HL-60 (cell line): ENCODE measurements at regions not wholly inside any gene's neighbourhood (a gene's known extent, or its start where the extent isn't known, plus 50 kb on each side); places are given as distances from the start of the nearest gene placed in this dataset.

Source experiments
- GABPA ChIP-seq: IDR thresholded peaks from 2 replicates; pipeline ENCODE4 v1.6.1; 2012; ENCODE audit warnings: low read depth
- POLR2AphosphoS5 ChIP-seq: IDR thresholded peaks from 2 replicates; pipeline ENCODE4 v1.6.1; 2012; ENCODE audit warnings: low read depth
- TF ChIP-seq, protein P1 (sequence below): IDR thresholded peaks from one replicate; pipeline ENCODE4 v1.5.1; 2011; ENCODE audit warnings: low read length, control low read depth, inconsistent platforms; ENCODE audit not compliant: insufficient read depth
- TF ChIP-seq, protein P2 (sequence below): IDR thresholded peaks from 2 replicates; pipeline ENCODE4 v1.6.1; 2012; ENCODE audit warnings: low read depth; ENCODE audit not compliant: insufficient replicate concordance

DNA sequence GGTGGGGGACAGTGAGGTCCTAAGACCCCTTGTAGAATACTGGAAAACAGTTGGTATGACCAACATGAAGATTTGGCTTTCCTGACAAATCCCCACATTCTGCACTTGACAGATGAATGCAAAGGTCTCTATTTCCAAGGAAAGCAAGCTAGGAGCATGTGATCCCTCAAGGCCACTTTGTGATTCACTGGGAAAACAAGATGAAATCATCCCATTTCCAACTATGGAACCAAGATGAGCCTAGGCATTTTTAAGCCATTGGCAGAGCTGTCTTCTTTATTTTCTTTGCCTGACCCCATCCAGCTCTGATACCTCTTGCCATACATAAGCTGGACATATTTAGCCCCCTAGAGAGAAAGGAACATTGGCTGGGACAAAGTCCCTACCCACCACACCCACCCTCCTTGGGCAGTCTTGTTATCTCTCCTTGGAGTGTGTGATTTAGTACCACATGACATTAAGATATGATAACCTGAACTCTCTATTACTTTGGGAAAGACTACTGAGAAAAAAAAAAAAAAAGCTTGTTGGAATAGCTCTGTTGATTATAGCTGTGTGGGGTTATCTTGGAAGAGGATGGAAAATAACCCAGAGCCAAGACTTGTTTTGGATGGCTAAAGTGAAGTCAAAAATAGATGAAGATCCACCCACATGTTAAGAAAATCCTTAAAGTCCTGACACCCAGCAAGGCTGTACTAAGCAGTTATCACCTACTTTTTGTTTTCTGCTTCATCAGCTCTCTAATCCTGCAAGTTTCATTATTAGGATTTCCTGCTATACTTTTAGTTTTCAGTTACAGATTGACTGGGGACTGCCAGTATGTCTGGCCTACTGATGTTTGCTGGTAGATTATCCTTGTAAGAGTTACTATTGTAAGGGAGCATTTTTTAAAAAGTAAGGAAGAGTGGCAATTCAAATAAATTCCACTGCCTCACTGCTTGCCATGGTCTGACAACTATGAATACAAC is 90.1 kb upstream of the PREP start:
- TF ChIP-seq, protein P1, sequence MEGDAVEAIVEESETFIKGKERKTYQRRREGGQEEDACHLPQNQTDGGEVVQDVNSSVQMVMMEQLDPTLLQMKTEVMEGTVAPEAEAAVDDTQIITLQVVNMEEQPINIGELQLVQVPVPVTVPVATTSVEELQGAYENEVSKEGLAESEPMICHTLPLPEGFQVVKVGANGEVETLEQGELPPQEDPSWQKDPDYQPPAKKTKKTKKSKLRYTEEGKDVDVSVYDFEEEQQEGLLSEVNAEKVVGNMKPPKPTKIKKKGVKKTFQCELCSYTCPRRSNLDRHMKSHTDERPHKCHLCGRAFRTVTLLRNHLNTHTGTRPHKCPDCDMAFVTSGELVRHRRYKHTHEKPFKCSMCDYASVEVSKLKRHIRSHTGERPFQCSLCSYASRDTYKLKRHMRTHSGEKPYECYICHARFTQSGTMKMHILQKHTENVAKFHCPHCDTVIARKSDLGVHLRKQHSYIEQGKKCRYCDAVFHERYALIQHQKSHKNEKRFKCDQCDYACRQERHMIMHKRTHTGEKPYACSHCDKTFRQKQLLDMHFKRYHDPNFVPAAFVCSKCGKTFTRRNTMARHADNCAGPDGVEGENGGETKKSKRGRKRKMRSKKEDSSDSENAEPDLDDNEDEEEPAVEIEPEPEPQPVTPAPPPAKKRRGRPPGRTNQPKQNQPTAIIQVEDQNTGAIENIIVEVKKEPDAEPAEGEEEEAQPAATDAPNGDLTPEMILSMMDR: no peak
- no peak for TF ChIP-seq POLR2AphosphoS5
- TF ChIP-seq, protein P2, sequence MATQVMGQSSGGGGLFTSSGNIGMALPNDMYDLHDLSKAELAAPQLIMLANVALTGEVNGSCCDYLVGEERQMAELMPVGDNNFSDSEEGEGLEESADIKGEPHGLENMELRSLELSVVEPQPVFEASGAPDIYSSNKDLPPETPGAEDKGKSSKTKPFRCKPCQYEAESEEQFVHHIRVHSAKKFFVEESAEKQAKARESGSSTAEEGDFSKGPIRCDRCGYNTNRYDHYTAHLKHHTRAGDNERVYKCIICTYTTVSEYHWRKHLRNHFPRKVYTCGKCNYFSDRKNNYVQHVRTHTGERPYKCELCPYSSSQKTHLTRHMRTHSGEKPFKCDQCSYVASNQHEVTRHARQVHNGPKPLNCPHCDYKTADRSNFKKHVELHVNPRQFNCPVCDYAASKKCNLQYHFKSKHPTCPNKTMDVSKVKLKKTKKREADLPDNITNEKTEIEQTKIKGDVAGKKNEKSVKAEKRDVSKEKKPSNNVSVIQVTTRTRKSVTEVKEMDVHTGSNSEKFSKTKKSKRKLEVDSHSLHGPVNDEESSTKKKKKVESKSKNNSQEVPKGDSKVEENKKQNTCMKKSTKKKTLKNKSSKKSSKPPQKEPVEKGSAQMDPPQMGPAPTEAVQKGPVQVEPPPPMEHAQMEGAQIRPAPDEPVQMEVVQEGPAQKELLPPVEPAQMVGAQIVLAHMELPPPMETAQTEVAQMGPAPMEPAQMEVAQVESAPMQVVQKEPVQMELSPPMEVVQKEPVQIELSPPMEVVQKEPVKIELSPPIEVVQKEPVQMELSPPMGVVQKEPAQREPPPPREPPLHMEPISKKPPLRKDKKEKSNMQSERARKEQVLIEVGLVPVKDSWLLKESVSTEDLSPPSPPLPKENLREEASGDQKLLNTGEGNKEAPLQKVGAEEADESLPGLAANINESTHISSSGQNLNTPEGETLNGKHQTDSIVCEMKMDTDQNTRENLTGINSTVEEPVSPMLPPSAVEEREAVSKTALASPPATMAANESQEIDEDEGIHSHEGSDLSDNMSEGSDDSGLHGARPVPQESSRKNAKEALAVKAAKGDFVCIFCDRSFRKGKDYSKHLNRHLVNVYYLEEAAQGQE: no peak
- no peak for TF ChIP-seq GABPA
